ENCODE measurements at regions not wholly inside any gene's neighbourhood (a gene's known extent, or its start where the extent isn't known, plus 50 kb on each side); places are given as distances from the start of the nearest gene placed in this dataset.

DNA sequence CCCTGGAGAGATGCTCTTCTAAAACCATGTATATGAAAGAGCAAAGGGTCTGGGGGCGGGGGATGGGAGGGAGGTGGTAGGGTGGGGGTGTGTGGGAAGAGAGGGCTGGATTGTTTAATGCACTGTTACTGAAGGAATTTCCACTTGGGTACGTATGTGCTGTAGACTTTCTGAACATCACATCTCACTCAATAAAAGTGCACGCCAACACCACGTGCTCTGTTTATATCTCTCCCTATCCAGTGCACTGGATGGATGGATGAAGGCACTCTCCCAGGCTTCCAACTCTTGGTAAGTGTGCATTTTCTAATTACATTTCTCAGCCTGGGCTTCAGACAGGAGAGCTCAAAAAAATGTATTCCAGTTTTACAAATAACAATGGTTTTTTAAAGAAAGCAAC, 184.3 kb upstream of the SIX2 start:
- intact Hi-C loops (cut with DNase I), result no loop called here
- no peak for ATAC-seq
- no peak for DNase-seq (ENCODE audit: low spot score)

DNA sequence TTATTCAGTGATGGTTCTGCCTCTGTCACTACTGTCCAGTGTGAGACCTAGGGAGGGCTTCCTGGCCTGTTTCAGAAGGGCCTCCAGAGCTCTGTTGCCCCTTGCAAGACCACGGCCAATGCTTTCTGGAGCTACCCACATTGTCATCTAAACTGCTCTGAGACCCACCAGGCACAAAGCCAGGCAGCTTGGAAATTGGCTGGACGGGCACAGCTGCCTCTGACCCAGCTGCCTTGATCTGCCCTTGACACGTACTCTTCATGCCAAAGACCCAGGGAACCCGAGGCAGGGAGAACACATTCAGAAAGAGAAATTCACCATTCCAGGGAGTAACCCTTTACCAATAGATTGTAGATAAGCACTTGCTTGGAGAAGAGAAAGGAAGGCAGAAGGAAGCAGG, 183.7 kb upstream of the SIX2 start:
- no peak for ATAC-seq

GRCh38 chr2:45192481-45192880, 183.2 kb upstream of the SIX2 start:
- DNase-seq (ENCODE audit: low spot score) (no peak), ATAC-seq (no peak)
- intact Hi-C loops (cut with DNase I), result no loop called here

More for the DNA sequence above, 183.7 kb upstream of the SIX2 start:
- no peak for DNase-seq (ENCODE audit: low spot score)
- intact Hi-C loops (cut with DNase I), result no loop called here

DNA sequence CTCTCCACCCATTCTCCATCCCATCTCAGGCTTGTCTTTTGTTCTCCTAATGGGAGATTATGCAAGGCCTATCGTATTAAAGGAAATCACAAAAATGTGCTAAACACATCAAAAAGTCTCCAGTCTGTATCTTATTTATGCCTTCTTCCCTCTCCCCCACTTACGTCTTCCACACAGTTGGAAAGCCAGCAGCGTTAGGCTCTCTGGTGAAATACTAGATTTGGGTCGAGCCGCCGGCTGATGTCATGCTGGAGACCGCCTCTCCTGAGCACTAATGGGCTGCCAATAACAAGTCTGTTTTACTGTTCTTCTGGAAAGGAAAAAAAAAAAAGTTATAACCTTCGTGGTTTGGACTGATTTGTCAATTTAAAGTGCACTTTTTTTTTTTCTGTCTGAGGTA, 182.7 kb upstream of the SIX2 start:
- DNase-seq (ENCODE audit: low spot score) (peak; percentile 73), ATAC-seq (peak; percentile 96)
- intact Hi-C loops (cut with DNase I), result no loop called here

- peak; percentile 21 for ATAC-seq
- intact Hi-C loops (cut with DNase I), result no loop called here
Measured at GRCh38 chr2:45191146-45191863, 182.1 kb upstream of the SIX2 start.

DNA sequence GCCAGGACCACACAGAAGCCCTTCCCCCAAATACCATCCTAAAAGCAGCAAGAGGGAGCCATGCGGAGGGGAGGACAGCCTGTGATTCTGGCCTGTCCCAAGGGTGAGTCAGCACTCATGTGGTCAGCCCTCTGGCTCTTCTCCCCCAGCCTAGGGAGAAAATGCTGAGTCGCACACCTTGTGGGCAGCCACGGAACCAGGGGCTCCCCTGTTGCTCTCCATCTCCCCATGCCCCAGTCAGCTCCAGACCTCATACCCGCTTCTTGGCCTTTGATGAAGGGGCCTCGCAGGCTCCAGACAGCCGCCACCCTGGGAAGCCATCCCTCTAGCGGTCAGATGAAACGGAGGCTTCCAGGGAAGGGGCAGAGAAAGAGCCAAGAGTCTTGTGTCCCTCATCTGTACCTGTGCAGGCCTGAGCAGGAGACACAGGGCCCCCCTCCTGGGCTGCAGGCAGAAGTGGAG, 181.3 kb upstream of the SIX2 start:
- ATAC-seq, result no peak
- intact Hi-C loops (cut with DNase I), result no loop called here
- DNase-seq (ENCODE audit: low spot score), result no peak

More at GRCh38 chr2:45191146-45191863, 182.1 kb upstream of the SIX2 start:
- no peak for DNase-seq (ENCODE audit: low spot score)

GRCh38 chr2:45184606-45185005, 175.4 kb upstream of the SIX2 start:
- DNase-seq (ENCODE audit: low spot score) (no peak), ATAC-seq (no peak)

DNA sequence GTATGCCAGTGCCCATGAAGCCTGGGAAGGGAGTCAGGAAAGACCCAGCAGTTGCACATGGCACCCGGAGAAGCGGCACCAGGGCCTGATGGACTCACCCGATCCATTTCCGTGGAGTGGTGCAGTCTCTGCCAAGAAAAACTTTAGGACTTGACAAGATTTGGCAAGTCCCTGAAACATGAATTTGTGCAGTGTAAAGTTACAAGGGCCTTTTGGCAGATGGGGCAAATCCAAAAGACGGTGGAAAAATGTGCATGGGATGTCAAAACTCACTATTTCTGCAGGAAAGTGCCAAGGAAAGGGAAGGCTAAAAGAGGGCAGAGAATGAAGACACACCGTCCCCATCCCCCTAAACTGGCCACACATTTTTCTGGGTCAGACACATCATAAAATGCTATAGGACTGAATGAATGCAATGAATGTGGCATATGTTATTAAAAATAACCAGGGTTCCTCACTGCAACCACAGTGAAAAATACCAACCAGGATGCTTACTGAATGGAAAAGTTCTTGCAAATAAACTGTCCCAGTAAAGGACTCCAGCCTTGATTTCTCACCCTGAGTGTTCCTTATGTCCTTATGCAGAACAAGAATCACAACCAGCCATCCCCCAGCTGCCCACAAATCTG, 173.5 kb upstream of the SIX2 start:
- intact Hi-C loops (cut with DNase I), result no loop called here
- DNase-seq (ENCODE audit: low spot score) (no peak), ATAC-seq (peak; percentile 55)

More at GRCh38 chr2:45184606-45185005, 175.4 kb upstream of the SIX2 start:
- intact Hi-C loops (cut with DNase I), result no loop called here

DNA sequence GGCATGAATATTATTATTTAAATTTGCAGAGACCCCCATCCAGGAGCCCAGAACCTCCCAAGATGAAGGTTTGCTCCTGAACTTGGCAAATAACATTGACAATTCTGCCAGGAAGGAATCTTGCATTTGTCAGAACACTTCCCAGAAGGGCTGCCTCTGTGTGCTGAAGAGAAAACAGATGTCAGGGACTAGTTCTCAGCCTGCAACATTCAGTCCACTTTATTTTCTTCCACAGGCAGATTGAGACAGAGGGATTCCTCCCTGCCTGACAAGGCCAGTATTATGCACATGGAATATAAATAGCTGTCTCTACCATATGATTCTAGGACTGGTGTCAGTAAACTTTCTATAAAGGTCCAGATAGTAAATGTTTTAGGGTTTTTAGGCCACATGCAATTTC, 171.5 kb upstream of the SIX2 start:
- intact Hi-C loops (cut with DNase I), result no loop called here
- ATAC-seq, result no peak
- DNase-seq (ENCODE audit: low spot score), result no peak

GRCh38 chr2:45180033-45180746, 170.9 kb upstream of the SIX2 start:
- ATAC-seq, result no peak
- DNase-seq (ENCODE audit: low spot score), result no peak
- intact Hi-C loops (cut with DNase I), result no loop called here

GRCh38 chr2:45178854-45179253, 169.6 kb upstream of the SIX2 start:
- DNase-seq (ENCODE audit: low spot score) (no peak), ATAC-seq (peak; percentile 35)
- intact Hi-C loops (cut with DNase I), result no loop called here

- DNase-seq (ENCODE audit: low spot score), result no peak
- intact Hi-C loops (cut with DNase I), result no loop called here
- ATAC-seq, result no peak
Measured at GRCh38 chr2:45178359-45178758, 169.1 kb upstream of the SIX2 start.

DNA sequence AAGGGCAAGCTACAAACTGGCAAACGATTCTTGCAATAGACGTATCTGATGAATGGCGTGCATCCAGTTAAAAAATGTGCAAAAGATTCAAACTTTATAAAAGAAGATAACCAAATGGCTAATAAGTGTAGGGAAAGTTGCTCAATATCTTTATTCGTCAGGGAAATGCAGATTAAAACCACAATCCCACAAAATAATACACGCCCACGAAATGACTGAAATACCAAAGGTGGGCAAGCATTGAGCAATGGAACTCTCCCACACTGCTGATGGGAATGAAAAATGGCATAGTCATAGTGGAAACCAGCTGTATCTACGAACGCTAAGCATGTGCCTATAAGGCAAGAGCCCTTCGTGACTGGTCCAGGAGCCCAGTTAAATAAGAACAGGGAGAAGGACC, 168.6 kb upstream of the SIX2 start:
- ATAC-seq (peak; percentile 82), DNase-seq (ENCODE audit: low spot score) (no peak)
- intact Hi-C loops (cut with DNase I), result no loop called here

DNA sequence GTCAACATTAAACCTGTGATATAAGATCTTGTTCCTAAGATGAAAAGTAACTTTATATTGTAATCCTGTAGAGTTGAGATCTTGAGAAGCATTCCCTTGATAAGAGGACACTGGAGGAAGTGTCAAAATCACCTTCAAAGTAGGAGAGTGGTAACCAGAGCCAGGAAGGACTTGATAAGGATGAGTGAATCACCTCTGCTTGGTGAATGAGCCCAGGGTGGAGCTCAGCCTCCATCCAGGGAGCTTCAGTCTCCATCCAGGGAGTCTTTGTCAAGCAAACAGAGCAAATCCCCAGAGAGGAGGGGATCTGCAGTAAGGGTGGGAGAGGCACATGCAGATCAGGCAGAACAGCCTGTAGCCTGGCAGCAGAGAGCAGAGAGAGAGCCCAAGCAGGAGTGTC, 167.1 kb upstream of the SIX2 start:
- no peak for ATAC-seq
- intact Hi-C loops (cut with DNase I), result no loop called here

GRCh38 chr2:45173513-45173912, 164.3 kb upstream of the SIX2 start:
- ATAC-seq (peak; percentile 40), DNase-seq (ENCODE audit: low spot score) (no peak)
- intact Hi-C loops (cut with DNase I), result no loop called here

More for the DNA sequence above, 167.1 kb upstream of the SIX2 start:
- no peak for DNase-seq (ENCODE audit: low spot score)

- DNase-seq (ENCODE audit: low spot score) (no peak), ATAC-seq (no peak)
- intact Hi-C loops (cut with DNase I), result no loop called here
Measured at GRCh38 chr2:45172760-45173392, 163.6 kb upstream of the SIX2 start.

DNA sequence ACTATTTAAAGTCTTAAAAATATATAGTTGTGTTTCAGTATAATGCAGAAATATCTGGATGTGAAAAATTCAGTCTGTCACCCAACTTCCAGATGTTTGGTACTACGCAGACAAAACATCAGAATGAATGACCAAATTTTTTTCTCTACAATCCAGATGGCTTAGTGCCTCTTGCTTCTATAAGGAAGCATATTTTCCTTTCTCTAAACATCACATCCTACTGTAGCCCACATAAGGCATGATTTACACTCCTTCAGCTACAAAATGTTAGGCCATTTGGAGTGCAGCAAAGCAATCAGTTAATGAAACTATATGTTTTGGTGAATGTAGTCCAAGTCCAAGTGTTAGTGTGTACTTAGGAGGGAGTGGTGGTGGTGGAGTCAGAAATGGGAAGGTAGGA, 162.9 kb upstream of the SIX2 start:
- intact Hi-C loops (cut with DNase I), result no loop called here
- ATAC-seq (no peak), DNase-seq (ENCODE audit: low spot score) (no peak)

- DNase-seq (ENCODE audit: low spot score), result no peak
- intact Hi-C loops (cut with DNase I), result no loop called here
- no peak for ATAC-seq
Measured at GRCh38 chr2:45171136-45171501, 161.9 kb upstream of the SIX2 start.

DNA sequence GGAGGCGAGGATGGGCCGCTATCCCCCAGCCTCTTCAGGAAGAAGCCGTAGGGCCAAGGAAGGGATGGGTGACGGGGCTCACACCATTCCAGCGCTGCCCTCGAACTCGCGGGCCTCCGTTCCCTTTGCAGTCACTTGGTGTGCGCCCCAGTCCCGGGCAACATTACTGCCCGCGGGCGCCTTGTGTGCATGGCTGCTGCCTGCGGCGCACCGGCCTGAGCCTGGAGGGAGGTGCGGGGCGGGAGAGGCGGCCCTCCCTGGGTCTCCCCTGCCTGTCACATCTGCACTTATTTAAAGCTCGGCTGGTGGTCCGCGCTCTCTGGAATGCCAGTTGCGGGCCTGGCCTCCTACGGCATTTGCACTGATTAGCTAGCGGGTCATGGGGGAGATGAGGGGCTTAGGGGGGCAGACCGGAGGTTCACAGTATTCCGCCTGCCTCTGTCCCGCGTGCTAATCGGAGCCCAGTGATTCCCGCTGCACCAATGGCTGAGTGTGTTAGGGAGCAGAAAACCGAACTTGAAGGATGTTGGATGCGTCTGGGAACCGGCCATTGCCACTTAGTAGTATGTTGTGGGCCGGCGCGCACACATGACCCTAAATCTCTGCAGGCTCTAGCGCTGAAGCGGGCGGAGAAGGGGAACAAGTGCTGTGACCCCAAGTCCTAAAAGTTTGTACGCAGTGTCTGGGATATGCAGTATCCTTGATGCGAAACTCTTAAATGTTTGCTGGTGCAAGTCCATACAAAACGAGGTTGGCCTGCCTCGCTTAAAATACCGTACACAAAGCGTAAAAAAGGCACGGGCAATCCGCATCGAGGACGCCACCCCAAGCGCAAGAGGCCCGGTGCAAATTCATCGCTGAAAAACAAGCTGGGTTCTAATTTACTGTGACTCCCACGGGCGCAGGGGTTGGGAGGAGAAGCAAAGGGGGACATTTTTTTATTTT, 161.2 kb upstream of the SIX2 start:
- DNase-seq (ENCODE audit: low spot score) (no peak), ATAC-seq (peak; percentile 40)
- intact Hi-C loops (cut with DNase I), result no loop called here

Measured in sciatic nerve (tissue), 2 donors.